ENCODE measurements at regions not wholly inside any gene's neighbourhood (a gene's known extent, or its start where the extent isn't known, plus 50 kb on each side); places are given as distances from the start of the nearest gene placed in this dataset.

DNA sequence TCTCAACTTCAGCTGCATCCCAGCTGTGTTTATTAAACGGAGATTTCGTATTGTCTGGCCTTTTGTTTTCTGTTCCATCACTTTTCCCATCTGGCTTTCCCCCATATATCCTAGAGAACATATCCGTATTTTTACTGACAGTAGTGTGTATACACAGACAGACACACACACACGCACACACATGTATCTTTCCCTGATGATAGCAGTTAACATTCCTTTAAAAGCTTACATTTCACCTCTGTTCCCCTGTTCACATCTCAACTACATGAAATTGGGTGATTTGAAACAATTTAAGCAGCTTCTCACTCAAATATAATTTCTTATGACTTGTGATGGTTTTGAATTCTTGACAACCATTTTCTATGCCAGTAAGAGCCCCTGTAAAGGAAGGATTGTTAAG lies 207.1 kb upstream of the CEP162 start (continued):
- TF ChIP-seq, protein P1, sequence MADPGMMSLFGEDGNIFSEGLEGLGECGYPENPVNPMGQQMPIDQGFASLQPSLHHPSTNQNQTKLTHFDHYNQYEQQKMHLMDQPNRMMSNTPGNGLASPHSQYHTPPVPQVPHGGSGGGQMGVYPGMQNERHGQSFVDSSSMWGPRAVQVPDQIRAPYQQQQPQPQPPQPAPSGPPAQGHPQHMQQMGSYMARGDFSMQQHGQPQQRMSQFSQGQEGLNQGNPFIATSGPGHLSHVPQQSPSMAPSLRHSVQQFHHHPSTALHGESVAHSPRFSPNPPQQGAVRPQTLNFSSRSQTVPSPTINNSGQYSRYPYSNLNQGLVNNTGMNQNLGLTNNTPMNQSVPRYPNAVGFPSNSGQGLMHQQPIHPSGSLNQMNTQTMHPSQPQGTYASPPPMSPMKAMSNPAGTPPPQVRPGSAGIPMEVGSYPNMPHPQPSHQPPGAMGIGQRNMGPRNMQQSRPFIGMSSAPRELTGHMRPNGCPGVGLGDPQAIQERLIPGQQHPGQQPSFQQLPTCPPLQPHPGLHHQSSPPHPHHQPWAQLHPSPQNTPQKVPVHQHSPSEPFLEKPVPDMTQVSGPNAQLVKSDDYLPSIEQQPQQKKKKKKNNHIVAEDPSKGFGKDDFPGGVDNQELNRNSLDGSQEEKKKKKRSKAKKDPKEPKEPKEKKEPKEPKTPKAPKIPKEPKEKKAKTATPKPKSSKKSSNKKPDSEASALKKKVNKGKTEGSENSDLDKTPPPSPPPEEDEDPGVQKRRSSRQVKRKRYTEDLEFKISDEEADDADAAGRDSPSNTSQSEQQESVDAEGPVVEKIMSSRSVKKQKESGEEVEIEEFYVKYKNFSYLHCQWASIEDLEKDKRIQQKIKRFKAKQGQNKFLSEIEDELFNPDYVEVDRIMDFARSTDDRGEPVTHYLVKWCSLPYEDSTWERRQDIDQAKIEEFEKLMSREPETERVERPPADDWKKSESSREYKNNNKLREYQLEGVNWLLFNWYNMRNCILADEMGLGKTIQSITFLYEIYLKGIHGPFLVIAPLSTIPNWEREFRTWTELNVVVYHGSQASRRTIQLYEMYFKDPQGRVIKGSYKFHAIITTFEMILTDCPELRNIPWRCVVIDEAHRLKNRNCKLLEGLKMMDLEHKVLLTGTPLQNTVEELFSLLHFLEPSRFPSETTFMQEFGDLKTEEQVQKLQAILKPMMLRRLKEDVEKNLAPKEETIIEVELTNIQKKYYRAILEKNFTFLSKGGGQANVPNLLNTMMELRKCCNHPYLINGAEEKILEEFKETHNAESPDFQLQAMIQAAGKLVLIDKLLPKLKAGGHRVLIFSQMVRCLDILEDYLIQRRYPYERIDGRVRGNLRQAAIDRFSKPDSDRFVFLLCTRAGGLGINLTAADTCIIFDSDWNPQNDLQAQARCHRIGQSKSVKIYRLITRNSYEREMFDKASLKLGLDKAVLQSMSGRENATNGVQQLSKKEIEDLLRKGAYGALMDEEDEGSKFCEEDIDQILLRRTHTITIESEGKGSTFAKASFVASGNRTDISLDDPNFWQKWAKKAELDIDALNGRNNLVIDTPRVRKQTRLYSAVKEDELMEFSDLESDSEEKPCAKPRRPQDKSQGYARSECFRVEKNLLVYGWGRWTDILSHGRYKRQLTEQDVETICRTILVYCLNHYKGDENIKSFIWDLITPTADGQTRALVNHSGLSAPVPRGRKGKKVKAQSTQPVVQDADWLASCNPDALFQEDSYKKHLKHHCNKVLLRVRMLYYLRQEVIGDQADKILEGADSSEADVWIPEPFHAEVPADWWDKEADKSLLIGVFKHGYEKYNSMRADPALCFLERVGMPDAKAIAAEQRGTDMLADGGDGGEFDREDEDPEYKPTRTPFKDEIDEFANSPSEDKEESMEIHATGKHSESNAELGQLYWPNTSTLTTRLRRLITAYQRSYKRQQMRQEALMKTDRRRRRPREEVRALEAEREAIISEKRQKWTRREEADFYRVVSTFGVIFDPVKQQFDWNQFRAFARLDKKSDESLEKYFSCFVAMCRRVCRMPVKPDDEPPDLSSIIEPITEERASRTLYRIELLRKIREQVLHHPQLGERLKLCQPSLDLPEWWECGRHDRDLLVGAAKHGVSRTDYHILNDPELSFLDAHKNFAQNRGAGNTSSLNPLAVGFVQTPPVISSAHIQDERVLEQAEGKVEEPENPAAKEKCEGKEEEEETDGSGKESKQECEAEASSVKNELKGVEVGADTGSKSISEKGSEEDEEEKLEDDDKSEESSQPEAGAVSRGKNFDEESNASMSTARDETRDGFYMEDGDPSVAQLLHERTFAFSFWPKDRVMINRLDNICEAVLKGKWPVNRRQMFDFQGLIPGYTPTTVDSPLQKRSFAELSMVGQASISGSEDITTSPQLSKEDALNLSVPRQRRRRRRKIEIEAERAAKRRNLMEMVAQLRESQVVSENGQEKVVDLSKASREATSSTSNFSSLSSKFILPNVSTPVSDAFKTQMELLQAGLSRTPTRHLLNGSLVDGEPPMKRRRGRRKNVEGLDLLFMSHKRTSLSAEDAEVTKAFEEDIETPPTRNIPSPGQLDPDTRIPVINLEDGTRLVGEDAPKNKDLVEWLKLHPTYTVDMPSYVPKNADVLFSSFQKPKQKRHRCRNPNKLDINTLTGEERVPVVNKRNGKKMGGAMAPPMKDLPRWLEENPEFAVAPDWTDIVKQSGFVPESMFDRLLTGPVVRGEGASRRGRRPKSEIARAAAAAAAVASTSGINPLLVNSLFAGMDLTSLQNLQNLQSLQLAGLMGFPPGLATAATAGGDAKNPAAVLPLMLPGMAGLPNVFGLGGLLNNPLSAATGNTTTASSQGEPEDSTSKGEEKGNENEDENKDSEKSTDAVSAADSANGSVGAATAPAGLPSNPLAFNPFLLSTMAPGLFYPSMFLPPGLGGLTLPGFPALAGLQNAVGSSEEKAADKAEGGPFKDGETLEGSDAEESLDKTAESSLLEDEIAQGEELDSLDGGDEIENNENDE (IDR thresholded peaks at IDR 0.05; ENCODE audit: insufficient replicate concordance, low read length): no peak

All from H1 (cell line).